ES-I3 (cell line): ENCODE measurements at regions not wholly inside any gene's neighbourhood (a gene's known extent, or its start where the extent isn't known, plus 50 kb on each side); places are given as distances from the start of the nearest gene placed in this dataset.

Experiments
- H3K36me3 ChIP-seq: 2 replicates; pipeline ENCODE4 v1.6.1; 2013; ENCODE audit warnings: mild to moderate bottlenecking, low read length, control low read depth, moderate library complexity; ENCODE audit not compliant: insufficient read depth
- H3K4me1 ChIP-seq: 2 replicates; pipeline ENCODE4 v1.6.1; 2013; ENCODE audit warnings: mild to moderate bottlenecking, control low read depth, low read length; ENCODE audit not compliant: insufficient read depth
- H3K9ac ChIP-seq: 2 replicates; pipeline ENCODE4 v1.6.1; 2013; ENCODE audit warnings: low read depth, mild to moderate bottlenecking, low read length, moderate library complexity
- H3K9me3 ChIP-seq: 2 replicates; pipeline ENCODE4 v1.6.1; 2013; ENCODE audit warnings: mild to moderate bottlenecking, low read length, moderate library complexity; ENCODE audit not compliant: control insufficient read depth, insufficient read depth

GRCh38 chr7:24521917-24522623 lies 51.2 kb upstream of the PALS2 start:
- no peak overlapping the region for H3K9ac ChIP-seq
- peaks cover 14% of the 10 kb centered on the region for H3K4me1 ChIP-seq
- H3K36me3 ChIP-seq, result no peaks in the 10 kb centered on the region
- no peaks in the 10 kb centered on the region for H3K9me3 ChIP-seq
